ENCODE measurements at regions not wholly inside any gene's neighbourhood (a gene's known extent, or its start where the extent isn't known, plus 50 kb on each side); places are given as distances from the start of the nearest gene placed in this dataset.

- TF ChIP-seq POLR2A (IDR thresholded peaks at IDR 0.05; ENCODE audit: low read length) (no peak), GATA1 (IDR thresholded peaks at IDR 0.05; ENCODE audit: low read depth, low read length) (no peak)
Observed at GRCh38 chr4:159460371-159460770, 357.5 kb downstream of the RAPGEF2 start.

Measured in erythroblast (primary cell).